DOHH2 (cell line): ENCODE measurements at regions not wholly inside any gene's neighbourhood (a gene's known extent, or its start where the extent isn't known, plus 50 kb on each side); places are given as distances from the start of the nearest gene placed in this dataset.

Experiments
- H3F3A ChIP-seq: fragments of 200-600 bp; sonication (generic), shearing (Covaris generic); 2 replicates; pipeline ENCODE4 v1.6.0; 2016; ENCODE audit warnings: antibody characterized with exemption, mild to moderate bottlenecking; ENCODE audit not compliant: control insufficient read depth, insufficient read depth
- H3K27ac ChIP-seq: fragments of 200-600 bp; sonication (generic); 2 replicates; pipeline ENCODE4 v1.5.1; 2014; ENCODE audit warnings: low read depth, mild to moderate bottlenecking, low read length, moderate library complexity
- H3K27me3 ChIP-seq: fragments of 200-600 bp; sonication (generic); 2 replicates; pipeline ENCODE4 v1.6.1; 2014; ENCODE audit warnings: mild to moderate bottlenecking, low read length, mixed read lengths; ENCODE audit not compliant: control insufficient read depth
- H3K36me3 ChIP-seq: fragments of 200-600 bp; sonication (generic); 2 replicates; pipeline ENCODE4 v1.6.1; 2014; ENCODE audit warnings: mild to moderate bottlenecking, low read length, moderate library complexity, mixed read lengths; ENCODE audit not compliant: control insufficient read depth
- H3K4me1 ChIP-seq: fragments of 200-600 bp; sonication (generic); 2 replicates; pipeline ENCODE4 v1.6.1; 2014; ENCODE audit warnings: mild to moderate bottlenecking, low read length, mixed read lengths; ENCODE audit not compliant: control insufficient read depth
- H3K4me2 ChIP-seq: fragments of 200-600 bp; sonication (generic); 2 replicates; pipeline ENCODE4 v1.6.0; 2014; ENCODE audit warnings: mild to moderate bottlenecking, low read length, moderate library complexity
- H3K4me3 ChIP-seq: fragments of 200-600 bp; sonication (generic); 2 replicates; pipeline ENCODE4 v1.5.1; 2014; ENCODE audit warnings: mild to moderate bottlenecking, low read length, mixed read lengths
- H3K79me2 ChIP-seq: fragments of 200-600 bp; sonication (generic); 2 replicates; pipeline ENCODE4 v1.6.1; 2014; ENCODE audit warnings: mild to moderate bottlenecking, low read length, mixed read lengths; ENCODE audit not compliant: control insufficient read depth
- H3K9me2 ChIP-seq: fragments of 200-600 bp; sonication (generic); replicated peaks from 2 replicates; pipeline ENCODE4 v1.6.1; 2014; ENCODE audit warnings: mild to moderate bottlenecking, low read length, mixed read lengths; ENCODE audit not compliant: control insufficient read depth
- H3K9me3 ChIP-seq: fragments of 200-600 bp; sonication (generic); 2 replicates; pipeline ENCODE4 v1.6.1; 2014; ENCODE audit warnings: antibody characterized with exemption, low read length, mixed read lengths; ENCODE audit not compliant: control insufficient read depth, insufficient read depth
- H4K20me1 ChIP-seq: fragments of 200-600 bp; sonication (generic); 2 replicates; pipeline ENCODE4 v1.6.0; 2014; ENCODE audit warnings: low read depth, mild to moderate bottlenecking, antibody characterized with exemption, low read length, moderate library complexity; ENCODE audit not compliant: control insufficient read depth, insufficient read depth
- EZH2phosphoT487 ChIP-seq: fragments of 200-600 bp; sonication (generic); IDR thresholded peaks from 2 replicates; pipeline ENCODE4 v1.6.1; 2017; ENCODE audit warnings: borderline replicate concordance, mild to moderate bottlenecking, antibody characterized with exemption, low read length, moderate library complexity, mixed read lengths
- TF ChIP-seq, protein P1 (sequence below): fragments of 200-600 bp; sonication (generic); IDR thresholded peaks from one replicate; pipeline ENCODE4 v1.5.1; 2014; ENCODE audit warnings: antibody characterized with exemption, mild to moderate bottlenecking, low read depth, low read length; ENCODE audit not compliant: poor library complexity, severe bottlenecking

DNA sequence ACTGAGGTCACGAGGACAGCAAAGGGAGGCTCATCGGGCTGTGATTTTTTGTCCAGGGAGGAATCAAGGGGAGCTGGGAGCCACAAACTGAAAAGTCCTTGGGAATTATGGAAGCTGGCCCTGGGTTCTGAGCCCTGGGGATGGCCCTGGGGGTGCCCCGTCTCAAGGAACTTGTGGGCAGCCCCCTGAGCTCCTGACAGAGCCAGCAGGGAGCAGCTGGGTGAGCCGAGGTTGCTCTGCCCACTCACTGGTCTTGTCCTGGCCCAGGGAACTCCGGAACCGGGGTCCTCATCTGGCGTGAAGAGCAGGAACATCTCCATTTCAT, 61.3 kb upstream of the HDAC4 start:
- Histone ChIP-seq H3K9me3 (no peaks in the 10 kb centered on the region), H3F3A (no peaks in the 10 kb centered on the region), H3K27ac (no peak overlapping the region), H3K27me3 (no peaks in the 10 kb centered on the region), H4K20me1 (no peaks in the 10 kb centered on the region), H3K36me3 (no peaks in the 10 kb centered on the region), H3K4me1 (no peaks in the 10 kb centered on the region), H3K9me2 (no peaks in the 10 kb centered on the region), H3K4me3 (no peak overlapping the region), H3K79me2 (no peaks in the 10 kb centered on the region), H3K4me2 (no peak overlapping the region)
- TF ChIP-seq, protein P1, sequence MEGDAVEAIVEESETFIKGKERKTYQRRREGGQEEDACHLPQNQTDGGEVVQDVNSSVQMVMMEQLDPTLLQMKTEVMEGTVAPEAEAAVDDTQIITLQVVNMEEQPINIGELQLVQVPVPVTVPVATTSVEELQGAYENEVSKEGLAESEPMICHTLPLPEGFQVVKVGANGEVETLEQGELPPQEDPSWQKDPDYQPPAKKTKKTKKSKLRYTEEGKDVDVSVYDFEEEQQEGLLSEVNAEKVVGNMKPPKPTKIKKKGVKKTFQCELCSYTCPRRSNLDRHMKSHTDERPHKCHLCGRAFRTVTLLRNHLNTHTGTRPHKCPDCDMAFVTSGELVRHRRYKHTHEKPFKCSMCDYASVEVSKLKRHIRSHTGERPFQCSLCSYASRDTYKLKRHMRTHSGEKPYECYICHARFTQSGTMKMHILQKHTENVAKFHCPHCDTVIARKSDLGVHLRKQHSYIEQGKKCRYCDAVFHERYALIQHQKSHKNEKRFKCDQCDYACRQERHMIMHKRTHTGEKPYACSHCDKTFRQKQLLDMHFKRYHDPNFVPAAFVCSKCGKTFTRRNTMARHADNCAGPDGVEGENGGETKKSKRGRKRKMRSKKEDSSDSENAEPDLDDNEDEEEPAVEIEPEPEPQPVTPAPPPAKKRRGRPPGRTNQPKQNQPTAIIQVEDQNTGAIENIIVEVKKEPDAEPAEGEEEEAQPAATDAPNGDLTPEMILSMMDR: no peak
- no peak for TF ChIP-seq EZH2phosphoT487

DNA sequence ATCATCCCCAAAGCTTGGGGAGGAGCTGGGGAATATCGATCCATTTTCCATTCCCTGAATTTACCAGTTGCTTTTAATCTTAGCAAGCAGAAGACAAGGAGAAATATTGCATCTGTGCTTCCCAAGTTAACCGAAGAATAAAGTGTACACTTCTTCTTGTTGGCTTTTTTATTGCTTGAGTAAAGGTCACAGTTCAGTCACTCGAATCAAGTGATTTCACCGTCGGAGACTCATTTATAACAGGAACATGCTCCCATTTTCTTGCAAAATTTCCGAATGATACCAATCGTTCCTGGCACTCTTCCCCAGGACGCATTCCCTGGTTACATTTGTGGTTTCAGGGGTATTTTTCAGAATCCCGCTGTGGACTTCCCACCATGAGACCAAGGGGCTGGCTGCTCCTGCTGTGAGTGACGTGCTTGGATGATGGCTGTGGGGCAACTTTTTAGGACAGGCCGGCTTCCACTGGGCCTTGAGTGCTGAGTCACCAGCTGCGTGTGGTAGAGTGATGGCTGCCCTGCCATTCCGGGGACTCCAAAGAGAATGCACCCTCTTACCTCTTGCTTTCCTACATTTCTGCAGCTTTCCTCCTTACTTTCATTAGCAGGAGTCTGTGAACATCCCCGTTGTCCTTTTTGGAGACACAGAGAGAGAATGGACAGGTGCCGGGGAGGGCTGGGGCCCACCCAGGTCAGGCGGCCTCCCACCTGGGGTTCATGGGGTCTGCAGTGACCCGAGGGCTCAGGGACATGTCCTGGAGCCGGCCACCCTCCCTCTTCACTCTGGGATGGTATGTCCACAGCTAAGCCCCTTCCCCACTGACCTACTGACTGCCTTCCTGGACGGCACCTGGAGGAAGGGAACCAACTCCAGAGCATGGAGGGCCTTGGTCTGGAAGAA, 60.7 kb upstream of the HDAC4 start:
- Histone ChIP-seq H4K20me1 (no peaks in the 10 kb centered on the region), H3K9me3 (no peaks in the 10 kb centered on the region), H3K27ac (no peak overlapping the region), H3K36me3 (no peaks in the 10 kb centered on the region), H3K27me3 (no peaks in the 10 kb centered on the region), H3K4me2 (no peak overlapping the region), H3F3A (no peaks in the 10 kb centered on the region), H3K4me1 (no peaks in the 10 kb centered on the region), H3K79me2 (no peaks in the 10 kb centered on the region), H3K9me2 (no peaks in the 10 kb centered on the region), H3K4me3 (no peak overlapping the region)
- TF ChIP-seq EZH2phosphoT487: no peak
- TF ChIP-seq, protein P1: no peak

DNA sequence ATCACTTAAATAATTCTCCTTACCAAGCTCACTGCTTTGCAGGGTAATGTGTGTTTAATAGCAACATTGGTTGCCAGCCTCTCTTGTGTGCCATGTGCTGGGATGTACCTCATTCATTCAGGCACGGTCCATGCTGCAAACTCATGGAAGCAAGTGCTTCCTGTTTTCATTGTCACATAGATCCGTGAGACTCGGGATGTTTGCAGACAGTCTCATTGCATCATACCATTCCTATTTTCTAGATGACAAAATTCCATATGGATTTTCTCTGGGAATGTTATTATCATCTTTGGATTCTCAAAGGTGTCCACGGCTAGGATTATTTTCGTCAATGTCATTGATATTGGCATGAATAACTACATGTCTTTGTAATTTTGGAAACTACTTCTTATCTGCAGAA, 60.0 kb upstream of the HDAC4 start:
- H3K9me3 ChIP-seq: no peaks in the 10 kb centered on the region
- no peaks in the 10 kb centered on the region for H3F3A ChIP-seq
- no peaks in the 10 kb centered on the region for H3K36me3 ChIP-seq
- H3K4me2 ChIP-seq: no peak overlapping the region
- no peaks in the 10 kb centered on the region for H3K4me1 ChIP-seq
- H3K27ac ChIP-seq: no peak overlapping the region
- no peaks in the 10 kb centered on the region for H3K79me2 ChIP-seq
- TF ChIP-seq EZH2phosphoT487: no peak
- TF ChIP-seq, protein P1: no peak
- no peaks in the 10 kb centered on the region for H3K9me2 ChIP-seq
- no peaks in the 10 kb centered on the region for H3K27me3 ChIP-seq
- no peak overlapping the region for H3K4me3 ChIP-seq
- no peaks in the 10 kb centered on the region for H4K20me1 ChIP-seq
